ENCODE measurements at regions not wholly inside any gene's neighbourhood (a gene's known extent, or its start where the extent isn't known, plus 50 kb on each side); places are given as distances from the start of the nearest gene placed in this dataset.

- no peak for TF ChIP-seq CTCF (IDR thresholded peaks at IDR 0.05)
- no peak for TF ChIP-seq NR3C1 (IDR thresholded peaks at IDR 0.05)
- no peak for TF ChIP-seq EP300 (IDR thresholded peaks at IDR 0.05)
- no peak for TF ChIP-seq SMC3 (IDR thresholded peaks at IDR 0.05)
- no peak for TF ChIP-seq RCOR1 (IDR thresholded peaks at IDR 0.05; ENCODE audit: low read depth, low read length)
- TF ChIP-seq MAX (IDR thresholded peaks at IDR 0.05) = no peak
- TF ChIP-seq ESRRA (IDR thresholded peaks at IDR 0.05; ENCODE audit: borderline replicate concordance, low read length) = no peak
- no peak for TF ChIP-seq POLR2A (IDR thresholded peaks at IDR 0.05; ENCODE audit: low read length)
Observed at GRCh38 chr9:20033511-20033910, 244.7 kb upstream of the SLC24A2 start.
